HG03565 (cell line): ENCODE measurements at regions not wholly inside any gene's neighbourhood (a gene's known extent, or its start where the extent isn't known, plus 50 kb on each side); places are given as distances from the start of the nearest gene placed in this dataset.
"Not testable (repeated sequence)": the region's sequence is repeated elsewhere in the genome, so short reads cannot be mapped to it uniquely, and the experiment has no call there.

Experiments
- ATAC-seq: cut with Tn5 transposase; IDR thresholded peaks from one replicate; pipeline ENCODE4 v1.9.1; 2021; ENCODE audit warnings: mild to moderate bottlenecking, moderate library complexity; ENCODE audit not compliant: unreplicated experiment

DNA sequence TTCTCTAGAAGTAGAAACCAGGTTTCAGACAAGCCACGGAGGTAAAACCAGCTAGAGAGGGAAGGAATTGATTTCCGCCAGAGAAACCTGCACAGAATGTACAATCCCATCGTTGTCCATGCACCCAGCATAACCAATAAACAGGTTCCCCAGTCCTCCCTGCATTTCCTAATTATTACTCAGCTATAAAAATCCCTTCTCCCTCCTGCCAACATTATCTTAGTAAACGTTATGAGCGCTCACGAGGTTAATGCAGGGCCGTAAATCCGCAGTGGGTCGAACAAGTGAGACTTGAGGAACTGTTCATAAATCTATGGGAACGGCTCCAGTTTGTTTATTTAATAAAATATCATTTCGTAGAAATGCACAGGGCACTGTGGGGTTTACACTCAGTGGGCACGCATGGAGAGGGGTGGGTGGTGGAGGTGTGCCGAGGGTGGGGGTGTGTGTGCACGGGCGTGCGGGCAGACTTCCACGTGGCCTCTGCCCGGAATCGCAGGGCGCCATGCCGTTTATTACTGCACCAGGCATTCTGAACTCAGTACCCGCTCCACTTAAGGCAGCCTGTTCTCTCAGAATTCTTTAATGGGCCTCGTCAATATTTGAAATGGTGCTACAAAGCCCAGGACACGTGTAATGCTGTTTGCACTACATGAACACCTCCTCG lies 257.3 kb downstream of the MIAT start:
- ATAC-seq, result no peak

DNA sequence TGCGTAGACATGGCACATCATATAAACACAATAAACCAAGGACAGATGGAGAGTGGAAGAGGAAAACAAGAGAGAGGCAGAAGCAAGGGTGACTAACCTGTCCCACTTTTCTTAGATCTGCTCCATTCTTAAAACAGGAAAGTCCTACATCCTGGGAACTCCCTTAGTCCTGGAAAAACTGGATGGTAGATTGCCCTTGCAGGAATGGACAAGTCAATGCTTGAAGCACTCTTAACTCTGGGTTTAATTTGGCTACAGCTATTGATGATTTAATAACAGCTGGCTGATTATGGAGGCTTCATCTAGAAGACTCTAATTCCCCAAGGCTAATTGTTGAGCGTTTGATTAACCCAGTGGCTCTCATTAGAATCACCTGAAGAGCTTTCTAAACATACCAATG lies 258.8 kb downstream of the MIAT start:
- ATAC-seq, result no peak

GRCh38 chr22:26918226-26918625 lies 260.8 kb downstream of the MIAT start:
- no peak for ATAC-seq

GRCh38 chr22:26921726-26922125 lies 264.3 kb downstream of the MIAT start:
- ATAC-seq, result no peak

DNA sequence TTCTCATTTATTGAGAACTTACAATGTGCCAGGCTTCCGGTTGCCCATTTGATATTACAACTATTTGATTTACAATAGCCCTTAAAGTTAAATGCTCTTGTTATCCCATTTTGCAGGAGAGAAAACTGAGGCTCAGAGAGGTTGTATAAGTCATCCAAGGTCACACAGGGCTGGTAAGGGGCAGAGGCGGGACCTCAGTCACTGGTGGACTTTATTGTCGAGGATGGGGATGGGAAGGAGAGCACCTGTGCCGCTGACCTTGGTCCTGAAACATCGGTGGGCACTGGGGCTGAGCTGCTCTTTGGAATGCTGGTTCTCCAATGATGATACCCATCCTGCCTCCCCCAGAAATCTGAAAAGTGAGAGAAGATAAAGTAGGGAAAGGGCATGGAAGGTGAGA lies 265.4 kb downstream of the MIAT start:
- ATAC-seq, result no peak

- no peak for ATAC-seq
Observed at GRCh38 chr22:26923531-26923930, 266.1 kb downstream of the MIAT start.

GRCh38 chr22:26927821-26928220 lies 270.4 kb downstream of the MIAT start:
- ATAC-seq, result no peak

DNA sequence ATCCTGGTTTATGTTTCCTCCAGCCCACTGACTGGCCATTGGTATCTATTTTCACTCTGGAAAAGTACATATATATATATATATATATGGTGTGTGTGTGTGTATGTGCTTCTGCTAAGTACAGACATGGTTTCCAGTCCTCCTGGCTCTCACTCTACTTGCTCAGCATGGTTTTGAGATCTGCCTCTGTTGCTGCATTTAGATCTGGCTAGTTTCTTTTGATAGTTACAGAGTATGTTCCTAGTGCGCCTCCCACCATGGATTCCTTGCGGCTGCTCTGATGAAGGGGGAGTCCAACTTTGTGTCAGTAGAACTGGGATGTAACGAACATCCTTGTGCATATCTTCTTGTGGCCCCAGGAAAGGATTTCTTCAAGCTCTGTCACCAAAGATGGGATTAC lies 274.1 kb downstream of the MIAT start:
- no peak for ATAC-seq

DNA sequence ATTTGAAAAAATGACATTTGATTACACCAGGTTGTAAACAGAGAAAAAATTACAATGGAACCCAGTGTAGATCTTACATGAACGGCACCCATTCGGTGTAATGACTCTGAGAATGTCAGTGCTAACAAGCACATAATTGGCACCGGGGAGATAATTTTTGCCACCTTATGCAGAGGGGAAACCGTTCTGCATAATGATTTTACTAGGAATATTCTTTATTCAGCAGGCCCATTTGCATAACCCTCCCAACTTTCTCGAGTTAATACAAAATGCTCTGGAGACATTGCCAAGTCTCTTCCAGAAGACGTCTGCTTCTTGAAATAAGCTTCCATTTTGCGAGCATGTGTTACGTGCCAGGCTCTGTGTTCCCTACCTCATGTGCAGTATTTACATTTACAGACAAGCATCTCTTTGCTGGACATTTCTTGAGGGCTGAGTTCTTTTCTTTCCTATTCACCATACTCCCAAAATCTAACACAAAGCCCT lies 275.8 kb downstream of the MIAT start:
- ATAC-seq, result no peak

DNA sequence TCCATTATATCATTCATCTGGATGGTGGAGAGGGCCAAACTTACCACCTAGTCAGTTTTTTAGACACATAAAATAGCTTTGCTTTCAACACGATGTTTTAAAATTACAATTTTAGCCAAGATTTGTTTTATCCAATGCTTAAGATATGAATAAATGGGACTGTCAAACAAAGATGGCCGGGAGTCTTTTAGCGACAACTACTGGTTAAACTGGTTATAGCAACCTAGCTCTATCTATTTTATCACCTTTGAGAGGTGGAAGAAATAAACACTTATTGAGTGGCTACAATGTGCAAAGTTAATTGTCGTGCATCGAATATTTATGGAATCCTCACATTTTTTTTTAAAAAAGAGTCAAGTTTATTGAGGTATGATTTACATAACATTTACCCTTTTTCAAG lies 279.8 kb downstream of the MIAT start:
- no peak for ATAC-seq

GRCh38 chr22:26939466-26939865 lies 282.1 kb downstream of the MIAT start:
- ATAC-seq, result no peak

DNA sequence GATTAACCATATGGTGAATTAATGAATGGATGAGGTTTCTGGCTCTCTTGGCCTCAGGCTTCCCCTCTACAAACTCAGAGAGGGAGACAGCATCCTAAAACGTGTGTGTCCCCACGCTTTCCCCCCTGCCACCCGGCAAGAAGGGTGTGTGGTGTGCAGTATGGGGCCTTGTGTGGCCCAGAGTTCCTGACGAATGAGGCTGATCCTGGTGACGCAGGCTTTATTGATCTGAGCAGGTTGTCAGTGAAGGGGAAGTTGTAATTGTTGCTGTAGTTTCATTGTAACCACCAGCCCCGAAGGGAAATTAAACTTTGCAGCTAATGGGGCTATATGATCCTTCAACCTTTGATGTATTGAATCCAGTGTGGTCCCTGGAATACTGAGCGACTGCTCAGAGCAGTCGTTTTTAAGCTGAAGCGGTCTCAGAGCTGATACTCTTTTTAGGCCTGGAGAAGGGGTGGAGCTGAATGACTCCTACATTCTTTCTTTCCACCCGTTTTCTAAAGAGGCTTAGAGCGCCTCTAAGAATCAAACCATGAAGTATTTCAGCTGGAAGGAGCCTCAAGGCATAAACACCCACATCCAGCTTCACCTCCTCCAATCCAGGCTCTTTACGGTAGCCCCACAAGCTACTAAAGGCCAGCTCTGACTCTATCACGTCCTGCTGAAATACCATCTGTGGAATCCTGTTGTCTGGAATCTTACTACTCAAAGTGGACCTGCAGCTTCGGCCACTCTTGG lies 284.7 kb downstream of the MIAT start:
- ATAC-seq, result no peak

GRCh38 chr22:26942637-26942957 lies 285.2 kb downstream of the MIAT start:
- ATAC-seq, result no peak

DNA sequence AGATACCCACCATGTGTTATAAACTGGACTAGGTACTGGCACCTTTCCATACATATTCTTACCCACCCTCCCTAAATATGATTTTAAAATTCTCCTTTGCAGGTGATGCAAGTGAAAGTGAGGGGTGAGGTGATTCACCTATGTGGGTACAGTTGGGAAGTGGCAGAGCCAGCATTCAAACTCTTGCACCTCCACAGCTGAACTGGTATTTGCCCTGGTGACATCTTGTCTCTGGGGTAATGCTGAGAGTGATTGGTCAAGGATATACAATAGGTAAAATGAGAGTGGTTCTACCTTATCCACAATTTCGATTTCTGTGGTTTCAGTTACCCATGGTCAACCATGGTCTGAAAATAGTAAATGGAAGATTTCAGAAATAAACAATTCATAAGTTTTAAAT lies 288.2 kb downstream of the MIAT start:
- no peak for ATAC-seq

DNA sequence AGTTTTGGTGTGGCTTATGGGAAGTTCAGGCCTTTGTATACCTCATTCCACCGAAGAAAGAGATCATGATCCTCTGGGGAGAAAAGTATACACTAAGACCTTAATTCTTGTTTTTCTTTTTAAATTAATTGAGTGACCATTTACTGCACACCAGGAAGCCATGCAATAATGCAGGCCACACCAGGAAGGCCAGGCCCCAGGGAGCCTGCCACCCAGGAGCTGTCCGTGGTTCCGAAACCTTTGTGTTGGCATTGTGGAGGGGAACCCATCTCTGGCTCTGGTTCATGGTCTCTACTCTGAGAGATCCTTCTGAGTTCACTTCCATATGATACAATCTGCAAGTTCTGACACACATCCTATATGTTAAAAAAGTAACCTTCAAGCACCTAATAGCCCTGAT lies 291.8 kb downstream of the MIAT start:
- no peak for ATAC-seq

DNA sequence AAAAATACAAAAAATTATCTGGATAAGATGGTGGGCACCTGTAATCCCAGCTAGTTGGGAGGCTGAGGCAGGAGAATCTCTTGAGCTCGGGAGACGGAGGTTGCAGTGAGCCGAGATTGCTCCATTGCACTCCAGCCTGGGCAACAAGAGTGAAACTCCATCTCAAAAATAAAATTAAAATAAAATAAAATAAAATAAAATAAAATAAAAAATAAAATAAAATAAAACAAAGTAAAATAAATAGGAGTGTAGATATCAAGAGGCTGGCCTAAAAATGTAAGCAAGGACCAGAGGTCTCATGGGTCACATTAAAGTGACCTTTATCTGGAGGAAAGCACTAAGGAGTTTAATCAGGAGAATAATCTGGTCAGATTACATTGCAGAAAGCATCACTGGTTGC lies 293.8 kb downstream of the MIAT start:
- ATAC-seq, result not testable (repeated sequence)

DNA sequence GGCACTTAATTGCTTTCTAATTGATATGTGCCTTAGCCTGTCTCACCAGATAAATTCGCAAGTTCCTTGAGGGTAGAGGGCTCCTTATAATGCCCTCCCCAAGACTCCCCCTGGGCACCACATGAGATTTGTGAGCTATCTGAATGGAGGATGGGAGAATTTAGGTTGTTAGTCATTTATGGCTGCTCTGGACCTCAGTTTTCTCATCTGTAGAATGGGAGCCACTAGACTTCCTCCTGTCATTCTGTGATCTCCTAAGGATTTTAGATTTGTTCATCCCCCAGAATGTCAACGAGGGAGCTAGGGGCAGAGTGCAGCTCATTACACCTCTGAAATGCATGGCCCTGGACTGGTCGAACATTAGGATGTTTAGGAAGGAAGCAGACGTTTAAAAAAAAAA lies 294.6 kb downstream of the MIAT start:
- no peak for ATAC-seq

DNA sequence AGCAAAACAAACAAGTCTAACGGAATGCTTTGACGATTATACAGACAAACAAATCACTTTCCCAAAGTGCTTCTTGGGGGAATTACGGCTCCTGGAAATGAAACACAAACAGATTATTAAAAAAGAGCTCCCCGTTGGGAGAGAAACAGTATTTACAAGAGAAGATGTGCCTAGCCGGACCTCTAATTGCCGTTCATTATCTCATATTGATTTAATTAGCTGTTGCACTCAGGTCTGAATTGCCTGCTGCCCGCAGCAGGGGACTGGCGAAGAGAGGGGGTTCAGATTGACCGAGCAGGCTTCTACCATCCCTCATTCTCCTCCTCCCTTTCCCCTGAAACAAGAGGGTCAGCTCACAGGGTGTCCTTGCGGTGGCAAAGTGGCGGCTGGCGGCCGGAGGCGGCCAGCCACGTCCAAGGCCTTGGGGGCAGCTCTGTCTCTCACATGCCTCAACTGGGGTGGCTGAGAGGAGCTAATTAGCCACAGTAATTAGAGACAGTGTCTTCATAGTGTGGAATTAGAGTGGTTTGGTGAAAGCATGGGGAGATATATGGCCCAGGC lies 295.1 kb downstream of the MIAT start:
- no peak for ATAC-seq

- no peak for ATAC-seq
Observed at GRCh38 chr22:26953012-26953883, 295.9 kb downstream of the MIAT start.

DNA sequence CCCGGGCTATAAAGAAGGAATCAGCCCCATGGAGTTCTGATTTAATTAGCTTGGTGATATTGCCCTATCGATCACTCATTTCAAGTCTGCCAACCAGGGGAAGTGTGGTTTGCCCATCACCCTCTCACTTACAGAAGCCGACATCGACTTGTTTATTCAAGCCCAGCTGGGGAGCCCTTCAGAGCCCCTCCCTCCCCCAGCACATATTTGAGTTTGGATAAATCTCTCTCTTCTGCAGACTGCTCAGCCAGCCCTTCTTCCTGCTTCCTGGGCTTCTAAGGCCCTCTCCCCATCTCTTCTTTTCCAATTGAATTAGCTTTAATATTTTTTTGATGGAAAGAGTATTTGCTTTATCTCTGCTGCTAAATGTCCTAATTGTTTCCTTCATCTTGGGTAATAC lies 299.0 kb downstream of the MIAT start:
- no peak for ATAC-seq

- ATAC-seq, result no peak
Observed at GRCh38 chr22:26957176-26957575, 299.8 kb downstream of the MIAT start.
